ENCODE measurements at regions not wholly inside any gene's neighbourhood (a gene's known extent, or its start where the extent isn't known, plus 50 kb on each side); places are given as distances from the start of the nearest gene placed in this dataset.

DNA sequence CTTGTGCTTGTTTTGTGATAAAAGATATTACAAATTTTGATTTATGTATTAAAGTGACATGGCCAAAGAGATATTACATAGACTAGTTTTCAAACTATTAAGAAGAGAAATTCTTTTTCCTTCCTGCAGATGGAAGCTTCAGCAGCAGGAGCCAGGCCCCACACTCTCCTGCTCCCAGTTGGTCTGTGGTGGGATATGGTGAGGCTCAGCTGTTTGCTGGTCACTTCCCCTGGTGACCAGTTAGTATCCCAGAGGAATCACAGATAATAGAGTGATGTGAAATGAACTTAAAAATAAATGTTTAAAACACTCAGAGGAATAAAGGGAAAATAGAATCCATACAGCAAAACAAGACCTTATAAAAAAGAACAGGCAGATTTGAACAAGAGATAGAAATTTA is 154.7 kb downstream of the KTN1 start:
- ATAC-seq (no peak), DNase-seq (no peak)
- Histone ChIP-seq H3K27ac (no peak overlapping the region), H3K4me1 (no peaks in the 10 kb centered on the region), H3K4me3 (no peak overlapping the region), H3K9me3 (peaks cover 0 to 5% (median 0%) of the 10 kb centered on the region in 12 donors), H3K27me3 (no peaks in the 10 kb centered on the region), H3K36me3 (no peaks in the 10 kb centered on the region)
- TF ChIP-seq, protein P1, sequence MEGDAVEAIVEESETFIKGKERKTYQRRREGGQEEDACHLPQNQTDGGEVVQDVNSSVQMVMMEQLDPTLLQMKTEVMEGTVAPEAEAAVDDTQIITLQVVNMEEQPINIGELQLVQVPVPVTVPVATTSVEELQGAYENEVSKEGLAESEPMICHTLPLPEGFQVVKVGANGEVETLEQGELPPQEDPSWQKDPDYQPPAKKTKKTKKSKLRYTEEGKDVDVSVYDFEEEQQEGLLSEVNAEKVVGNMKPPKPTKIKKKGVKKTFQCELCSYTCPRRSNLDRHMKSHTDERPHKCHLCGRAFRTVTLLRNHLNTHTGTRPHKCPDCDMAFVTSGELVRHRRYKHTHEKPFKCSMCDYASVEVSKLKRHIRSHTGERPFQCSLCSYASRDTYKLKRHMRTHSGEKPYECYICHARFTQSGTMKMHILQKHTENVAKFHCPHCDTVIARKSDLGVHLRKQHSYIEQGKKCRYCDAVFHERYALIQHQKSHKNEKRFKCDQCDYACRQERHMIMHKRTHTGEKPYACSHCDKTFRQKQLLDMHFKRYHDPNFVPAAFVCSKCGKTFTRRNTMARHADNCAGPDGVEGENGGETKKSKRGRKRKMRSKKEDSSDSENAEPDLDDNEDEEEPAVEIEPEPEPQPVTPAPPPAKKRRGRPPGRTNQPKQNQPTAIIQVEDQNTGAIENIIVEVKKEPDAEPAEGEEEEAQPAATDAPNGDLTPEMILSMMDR (IDR thresholded peaks at IDR 0.05) = no peak
- no peak for TF ChIP-seq POLR2A (IDR thresholded peaks at IDR 0.05)
- intact Hi-C loops (cut with DNase I) = loop anchor here in 9 of 10 donors (5.0 to 10.0 kb wide), 9 partner anchors 230 to 743 kb away; partner anchors contain the start of gene PELI2 (in 1 of the 9)

DNA sequence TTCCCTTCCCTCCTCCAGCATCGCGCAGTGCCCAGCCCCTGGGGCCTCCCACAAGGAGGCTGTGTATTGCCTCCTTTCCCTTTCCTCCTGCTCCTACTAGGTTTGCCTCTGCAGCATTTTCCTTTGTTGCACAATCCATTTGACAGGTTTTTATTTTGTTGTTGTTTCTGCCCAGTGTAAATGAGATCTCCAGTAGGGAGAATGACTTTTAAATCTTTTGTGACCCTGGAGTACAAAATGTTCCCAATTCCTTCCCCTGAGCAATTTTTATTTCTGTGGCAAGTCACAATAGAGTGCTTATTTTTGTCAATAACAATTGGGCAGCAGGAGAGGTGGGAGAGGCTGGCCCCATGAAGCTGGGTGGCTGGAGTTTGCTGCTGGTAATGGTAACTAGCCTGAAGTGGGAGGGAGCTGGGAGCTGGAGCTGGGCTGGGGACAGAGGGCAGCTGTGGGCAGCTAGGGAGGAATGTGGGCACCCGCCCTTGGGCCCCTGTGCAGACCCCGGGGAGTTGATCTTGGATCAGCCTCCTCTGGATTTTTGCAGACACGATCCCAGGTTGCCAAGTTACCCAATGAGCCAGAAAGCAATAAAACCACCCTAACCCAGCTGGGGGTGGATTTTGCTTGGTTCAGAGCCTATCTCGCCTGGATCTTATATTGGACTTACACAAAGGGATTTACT is 160.1 kb downstream of the KTN1 start:
- TF ChIP-seq POLR2A (IDR thresholded peaks at IDR 0.05) = no peak
- TF ChIP-seq, protein P1 (IDR thresholded peaks at IDR 0.05) = no peak
- no peak overlapping the region for H3K4me3 ChIP-seq
- ATAC-seq = no peak
- H3K27me3 ChIP-seq = no peaks in the 10 kb centered on the region
- DNase-seq = no peak
- WGBS, 4 donors = 68 to 91% (median 80%) methylated on average over 6 of the region's 6 CpGs
- H3K9me3 ChIP-seq = peaks cover 0 to 5% (median 0%) of the 10 kb centered on the region in 12 donors
- H3K27ac ChIP-seq = no peak overlapping the region
- no peaks in the 10 kb centered on the region for H3K36me3 ChIP-seq
- intact Hi-C loops (cut with DNase I) = loop anchor here in 7 of 10 donors (10.0 kb wide), 4 partner anchors 225 to 735 kb away; partner anchors contain the start of gene PELI2 (in 1 of the 7)
- no peaks in the 10 kb centered on the region for H3K4me1 ChIP-seq

DNA sequence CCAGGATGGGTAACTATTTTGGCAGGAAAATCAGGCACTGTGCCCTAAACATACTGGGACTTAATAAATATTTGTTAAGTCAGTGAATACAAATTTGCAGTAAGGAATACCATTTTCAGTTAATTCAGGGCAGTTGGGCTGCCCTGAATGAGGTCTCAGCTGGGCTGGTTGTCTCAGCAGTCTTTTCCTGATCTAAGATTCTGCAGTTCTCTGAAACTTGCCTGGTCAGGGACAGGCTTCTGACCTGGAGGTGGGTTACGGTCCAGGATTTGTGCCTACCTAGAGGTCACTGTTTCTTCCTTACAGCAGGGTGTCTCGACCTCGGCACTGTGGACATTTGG is 160.6 kb downstream of the KTN1 start:
- intact Hi-C loops (cut with DNase I) = no loop called here
- no peak overlapping the region for H3K27ac ChIP-seq
- H3K4me3 ChIP-seq = no peak overlapping the region
- H3K9me3 ChIP-seq = peaks cover 0 to 5% (median 0%) of the 10 kb centered on the region in 12 donors
- H3K36me3 ChIP-seq = no peaks in the 10 kb centered on the region
- 87 to 95% (median 90%) methylated on average over 3 of the region's 3 CpGs for WGBS, 4 donors
- no peak for ATAC-seq
- TF ChIP-seq, protein P1 (IDR thresholded peaks at IDR 0.05) = no peak
- no peak for TF ChIP-seq POLR2A (IDR thresholded peaks at IDR 0.05)
- H3K27me3 ChIP-seq = no peaks in the 10 kb centered on the region
- no peak for DNase-seq
- no peaks in the 10 kb centered on the region for H3K4me1 ChIP-seq

DNA sequence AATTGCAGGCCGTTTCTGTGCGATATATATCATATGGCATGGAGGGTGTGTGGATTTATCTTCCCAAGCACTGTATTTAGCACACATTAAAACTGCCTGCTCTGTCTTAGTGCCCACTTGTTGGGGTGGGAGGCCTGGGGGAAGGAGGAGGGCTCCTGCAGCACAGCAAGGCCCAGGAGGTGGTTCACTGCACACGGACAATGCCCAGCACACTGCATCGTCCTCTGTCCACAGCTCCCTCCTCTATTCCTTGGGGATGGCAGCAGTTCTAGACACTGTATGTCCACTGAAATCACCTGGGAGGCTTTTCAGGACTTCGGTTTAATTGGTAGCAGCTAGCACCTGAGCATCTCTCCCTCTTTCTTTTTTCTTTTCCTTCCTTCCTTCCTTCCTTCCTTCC is 161.2 kb downstream of the KTN1 start:
- no peaks in the 10 kb centered on the region for H3K27me3 ChIP-seq
- no peaks in the 10 kb centered on the region for H3K4me1 ChIP-seq
- WGBS, 4 donors = 77 to 90% (median 85%) methylated on average over 5 of the region's 5 CpGs
- DNase-seq (no peak), ATAC-seq (no peak)
- no peak overlapping the region for H3K27ac ChIP-seq
- H3K9me3 ChIP-seq = peaks cover 0 to under 1% (median 0%) of the 10 kb centered on the region in 12 donors
- H3K4me3 ChIP-seq = no peak overlapping the region
- intact Hi-C loops (cut with DNase I) = no loop called here
- TF ChIP-seq, protein P1 (IDR thresholded peaks at IDR 0.05) = no peak
- no peak for TF ChIP-seq POLR2A (IDR thresholded peaks at IDR 0.05)
- no peaks in the 10 kb centered on the region for H3K36me3 ChIP-seq
